Activated CD4-positive, alpha-beta T cell treated with anti-CD3 and anti-CD28 coated beads for 36 hours (primary cell): ENCODE measurements at regions not wholly inside any gene's neighbourhood (a gene's known extent, or its start where the extent isn't known, plus 50 kb on each side); places are given as distances from the start of the nearest gene placed in this dataset.
"Not testable (repeated sequence)": the region's sequence is repeated elsewhere in the genome, so short reads cannot be mapped to it uniquely, and the experiment has no call there.

Source experiments
- ATAC-seq: fragments of 200-7000 bp; cut with Tn5 transposase; one replicate; pipeline ENCODE4 v1.10.0; 2021; ENCODE audit warnings: mild to moderate bottlenecking, moderate library complexity
- CTCF ChIA-PET: fragments of 350-600 bp; sonication (Branson Sonifier 250); formaldehyde crosslinking; loops from one replicate; lab custom pipeline; 2021; ENCODE audit warnings: antibody characterized with exemption; lab: Charles Lee
- POLR2A ChIA-PET: fragments of 350-600 bp; sonication (Branson Sonifier 250); formaldehyde crosslinking; loops from one replicate; lab custom pipeline; 2021; ENCODE audit warnings: antibody characterized with exemption, inconsistent platforms; lab: Charles Lee
- DNase-seq: peaks from one replicate; pipeline ENCODE4 v3.0.0-alpha.2; 2020
- H3K27ac Mint-ChIP-seq: one replicate; pipeline ENCODE4 v1.8.0; 2021; ENCODE audit warnings: mixed read lengths
- H3K27me3 Mint-ChIP-seq: one replicate; pipeline ENCODE4 v1.8.0; 2021; ENCODE audit warnings: mixed read lengths
- H3K36me3 Mint-ChIP-seq: one replicate; pipeline ENCODE4 v1.8.0; 2021; ENCODE audit warnings: low read depth, mixed read lengths
- H3K4me1 Mint-ChIP-seq: one replicate; pipeline ENCODE4 v1.8.0; 2021; ENCODE audit warnings: mixed read lengths
- H3K4me3 Mint-ChIP-seq: one replicate; pipeline ENCODE4 v1.8.0; 2021; ENCODE audit warnings: mild to moderate bottlenecking, moderate library complexity, mixed read lengths
- H3K9me3 Mint-ChIP-seq: one replicate; pipeline ENCODE4 v1.8.0; 2021; ENCODE audit warnings: low read depth, mixed read lengths
- intact Hi-C, 2 experiments: fragments of 100-400 bp; cut with DNase I in 1 of 2; cut with micrococcal nuclease in 1 of 2; formaldehyde crosslinking; loops; one replicate each; pipeline versions ENCODE4 v1.14.2 to v1.15.1; 2022 to 2024; cut with DNase I, micrococcal nuclease

DNA sequence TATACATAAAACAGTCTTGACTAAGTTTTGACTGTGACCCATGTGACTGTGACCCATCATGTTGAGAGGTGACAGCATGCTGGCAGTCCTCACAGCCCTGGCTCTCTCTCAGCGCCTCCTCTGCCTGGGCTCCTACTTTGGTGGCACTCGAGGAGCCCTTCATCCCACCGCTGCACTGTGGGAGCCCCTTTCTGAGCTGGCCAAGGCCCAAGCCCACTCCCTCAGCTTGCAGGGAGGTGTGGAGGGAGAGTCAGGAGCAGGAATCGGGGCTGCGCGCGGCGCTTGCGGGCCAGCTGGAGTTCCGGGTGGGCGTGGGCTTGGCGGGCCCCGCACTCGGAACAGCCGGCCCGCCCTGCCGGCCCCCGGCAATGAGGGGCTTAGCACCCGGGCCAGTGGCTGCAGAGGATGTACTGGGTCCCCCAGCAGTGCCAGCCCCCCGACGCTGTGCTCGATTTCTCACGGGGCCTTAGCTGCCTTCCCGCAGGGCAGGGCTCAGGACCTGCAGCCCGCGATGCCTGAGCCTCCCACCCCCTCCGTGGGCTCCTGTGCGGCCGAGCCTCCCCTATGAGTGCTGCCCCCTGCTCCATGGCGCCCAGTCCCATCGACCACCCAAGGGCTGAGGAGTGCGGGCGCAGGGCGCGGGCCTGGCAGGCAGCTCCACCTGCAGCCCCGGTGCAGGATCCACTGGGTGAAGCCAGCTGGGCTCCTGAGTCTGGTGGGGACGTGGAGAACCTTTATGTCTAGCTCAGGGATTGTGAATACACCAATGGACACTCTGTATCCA lies 955.9 kb upstream of the FAT3 start:
- H3K4me1 Mint-ChIP-seq, H3K27me3 Mint-ChIP-seq, ATAC-seq, H3K9me3 Mint-ChIP-seq, H3K36me3 Mint-ChIP-seq, DNase-seq, intact Hi-C loops, CTCF ChIA-PET, POLR2A ChIA-PET, H3K27ac Mint-ChIP-seq, H3K4me3 Mint-ChIP-seq: not testable (repeated sequence)

DNA sequence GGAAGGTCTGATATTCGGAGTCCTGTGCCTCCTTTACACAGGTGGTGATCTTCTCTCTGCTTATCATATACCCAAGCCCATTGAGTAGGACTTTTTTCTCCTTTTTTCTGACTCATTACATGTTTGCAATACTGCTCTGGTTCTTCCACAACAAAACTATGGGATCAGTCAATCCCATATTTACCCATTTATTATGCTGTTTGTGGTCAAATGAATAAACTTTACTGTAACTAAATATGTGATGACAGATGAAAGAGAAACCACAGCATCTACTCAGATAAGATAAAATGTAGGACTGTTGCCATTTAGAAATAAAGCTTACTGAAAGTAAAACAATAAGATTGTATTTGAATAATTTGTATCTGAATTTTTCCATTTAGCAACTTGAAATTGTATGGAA lies 958.7 kb upstream of the FAT3 start:
- CTCF ChIA-PET, result no interaction called here
- H3K4me3 Mint-ChIP-seq, result no peak overlapping the region
- intact Hi-C loops, result no loop called here

DNA sequence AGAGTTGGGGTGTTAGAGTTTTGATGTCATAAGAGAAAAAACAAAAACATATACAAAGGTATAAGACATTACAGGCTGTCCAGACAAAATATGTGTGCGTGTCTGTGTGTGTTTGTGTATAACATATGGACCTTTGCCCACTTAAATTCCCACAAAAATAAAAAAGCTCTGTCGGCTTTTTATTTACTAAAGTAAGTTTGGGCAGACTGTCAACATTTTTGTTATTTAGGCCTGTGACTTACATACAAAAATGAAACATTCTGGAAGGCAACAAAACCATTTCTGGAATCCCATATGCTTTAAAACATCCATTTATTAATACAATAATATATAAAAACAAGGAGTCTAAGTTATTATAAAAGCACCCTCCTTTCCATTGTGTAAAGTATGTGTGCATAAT lies 960.1 kb upstream of the FAT3 start:
- H3K36me3 Mint-ChIP-seq, result no peaks in the 10 kb centered on the region
- no peaks in the 10 kb centered on the region for H3K4me1 Mint-ChIP-seq
- ChIA-PET CTCF (no interaction called here), POLR2A (no interaction called here)
- no peaks in the 10 kb centered on the region for H3K27me3 Mint-ChIP-seq
- intact Hi-C loops, result no loop called here
- H3K27ac Mint-ChIP-seq, result no peak overlapping the region
- no peak overlapping the region for H3K4me3 Mint-ChIP-seq
- ATAC-seq, result no peak
- no peaks in the 10 kb centered on the region for H3K9me3 Mint-ChIP-seq
- no peak for DNase-seq

More for the DNA sequence above, 958.7 kb upstream of the FAT3 start:
- POLR2A ChIA-PET, result no interaction called here
- H3K36me3 Mint-ChIP-seq, result no peaks in the 10 kb centered on the region
- DNase-seq (no peak), ATAC-seq (no peak)
- no peaks in the 10 kb centered on the region for H3K27me3 Mint-ChIP-seq
- H3K4me1 Mint-ChIP-seq, result no peaks in the 10 kb centered on the region
- no peak overlapping the region for H3K27ac Mint-ChIP-seq
- H3K9me3 Mint-ChIP-seq, result no peaks in the 10 kb centered on the region

DNA sequence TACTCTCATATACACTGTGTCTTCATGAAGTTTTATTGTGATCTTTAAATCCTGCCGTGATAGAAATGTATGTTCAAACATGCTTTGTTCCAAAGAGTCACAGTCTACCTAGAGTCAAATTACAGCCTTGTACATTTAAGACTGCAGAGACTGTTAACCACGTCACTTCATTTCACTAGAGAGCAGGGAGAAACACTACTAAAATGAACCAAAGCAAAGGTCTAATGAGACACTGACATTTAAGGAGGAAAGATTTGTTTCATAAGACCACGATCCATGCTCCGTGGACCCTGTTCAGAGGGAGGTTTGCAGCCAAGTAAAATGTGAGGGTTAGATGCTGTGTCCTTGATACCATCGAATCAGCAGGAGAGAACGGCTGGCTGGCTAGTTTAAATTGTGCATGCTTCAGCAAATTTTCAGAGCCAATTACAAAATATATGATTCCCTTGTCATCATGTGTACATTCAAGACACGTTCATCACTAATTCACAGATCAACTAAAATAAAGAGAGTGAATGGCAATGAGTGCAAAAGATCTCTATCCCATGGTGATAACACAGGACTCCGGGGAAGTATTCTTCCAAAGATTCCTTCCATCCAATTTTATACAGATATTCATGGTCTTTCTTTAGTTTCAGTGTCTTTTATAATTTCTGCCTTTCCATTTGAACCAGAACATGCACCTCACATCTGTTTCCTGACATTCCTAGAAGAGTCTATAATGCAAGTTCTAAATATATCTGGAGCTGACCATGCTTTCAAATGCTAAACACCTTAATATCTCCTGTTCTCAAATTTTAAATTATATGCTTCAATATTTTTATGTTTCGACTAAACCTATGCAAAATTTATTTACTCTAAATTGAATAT lies 960.9 kb upstream of the FAT3 start:
- POLR2A ChIA-PET, result no interaction called here
- Mint-ChIP-seq H3K4me3 (no peak overlapping the region), H3K9me3 (no peaks in the 10 kb centered on the region), H3K27ac (no peak overlapping the region), H3K27me3 (no peaks in the 10 kb centered on the region), H3K4me1 (no peaks in the 10 kb centered on the region), H3K36me3 (no peaks in the 10 kb centered on the region)
- CTCF ChIA-PET, result no interaction called here
- ATAC-seq (no peak), DNase-seq (no peak)
- intact Hi-C loops, result no loop called here

DNA sequence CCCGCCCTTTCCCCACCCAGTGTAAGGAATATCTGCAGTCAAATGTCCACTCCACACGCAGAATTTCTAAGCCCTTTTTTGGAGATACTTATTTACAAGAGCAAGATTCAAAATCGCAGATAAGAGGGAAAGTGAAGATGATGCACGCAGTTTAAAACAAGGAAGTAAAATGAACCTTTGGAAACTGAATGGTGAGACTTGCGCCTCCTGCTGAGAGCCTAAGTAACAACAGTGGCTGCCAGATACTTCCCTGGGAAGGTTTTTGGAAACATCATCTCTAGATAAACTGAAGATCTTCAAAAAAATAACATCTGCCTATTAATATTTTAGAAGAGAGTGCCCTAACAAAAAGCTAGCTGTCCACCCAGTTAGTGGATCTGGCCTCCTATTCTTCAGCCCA lies 963.1 kb upstream of the FAT3 start:
- H3K36me3 Mint-ChIP-seq, result no peaks in the 10 kb centered on the region
- H3K4me3 Mint-ChIP-seq, result no peak overlapping the region
- ATAC-seq (no peak), DNase-seq (no peak)
- H3K9me3 Mint-ChIP-seq, result peaks cover under 1% of the 10 kb centered on the region
- no peaks in the 10 kb centered on the region for H3K4me1 Mint-ChIP-seq
- H3K27me3 Mint-ChIP-seq, result no peaks in the 10 kb centered on the region
- intact Hi-C loops, result no loop called here
- POLR2A ChIA-PET, result no interaction called here
- H3K27ac Mint-ChIP-seq, result no peak overlapping the region
- CTCF ChIA-PET, result no interaction called here

DNA sequence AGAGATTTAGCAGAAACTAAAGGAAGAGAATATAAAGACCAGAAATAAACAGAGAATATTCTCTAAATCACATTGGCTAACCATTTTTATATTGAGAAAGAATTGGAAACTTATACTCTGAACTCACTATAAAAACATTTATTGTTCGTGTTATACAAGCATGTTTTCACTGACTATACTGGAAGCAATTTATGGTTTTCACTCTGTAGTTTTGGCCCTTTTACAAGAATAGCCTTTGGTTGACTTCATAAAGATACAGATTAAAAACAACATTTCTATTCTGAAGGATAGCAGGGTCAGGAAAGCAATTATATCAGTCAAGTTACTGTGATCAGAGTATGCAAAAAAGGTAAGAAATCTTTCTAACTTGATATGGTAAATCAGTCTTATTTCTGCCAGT lies 965.7 kb upstream of the FAT3 start:
- ChIA-PET POLR2A (no interaction called here), CTCF (no interaction called here)
- intact Hi-C loops, result no loop called here
- H3K27ac Mint-ChIP-seq, result no peak overlapping the region
- no peaks in the 10 kb centered on the region for H3K27me3 Mint-ChIP-seq
- DNase-seq (no peak), ATAC-seq (no peak)
- no peak overlapping the region for H3K4me3 Mint-ChIP-seq
- H3K4me1 Mint-ChIP-seq, result no peaks in the 10 kb centered on the region
- H3K36me3 Mint-ChIP-seq, result no peaks in the 10 kb centered on the region
- peaks cover 3% of the 10 kb centered on the region for H3K9me3 Mint-ChIP-seq

DNA sequence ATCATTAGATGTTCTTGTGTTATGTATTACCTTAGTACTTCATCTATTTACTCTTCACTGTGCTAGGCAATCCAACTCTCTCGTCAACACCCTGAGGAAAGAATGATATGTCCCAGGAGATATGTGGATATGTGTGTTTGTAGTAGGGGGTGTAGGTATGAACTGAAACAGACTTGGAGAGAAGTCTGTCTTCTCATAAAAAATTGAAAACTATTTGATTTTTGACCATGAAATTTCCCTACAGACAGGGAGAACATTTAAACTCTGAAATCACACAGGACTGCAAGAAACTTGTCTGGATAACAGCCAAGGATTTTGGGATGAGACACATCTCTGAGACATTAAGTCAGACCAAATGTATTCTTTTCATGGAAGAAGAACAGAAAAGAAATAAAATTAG lies 967.0 kb upstream of the FAT3 start:
- CTCF ChIA-PET, result no interaction called here
- H3K36me3 Mint-ChIP-seq, result no peaks in the 10 kb centered on the region
- no peak for DNase-seq
- POLR2A ChIA-PET, result no interaction called here
- H3K27me3 Mint-ChIP-seq, result no peaks in the 10 kb centered on the region
- no peak for ATAC-seq
- H3K27ac Mint-ChIP-seq, result no peak overlapping the region
- H3K4me1 Mint-ChIP-seq, result no peaks in the 10 kb centered on the region
- H3K4me3 Mint-ChIP-seq, result no peak overlapping the region
- intact Hi-C loops, result no loop called here
- peaks cover 6% of the 10 kb centered on the region for H3K9me3 Mint-ChIP-seq

DNA sequence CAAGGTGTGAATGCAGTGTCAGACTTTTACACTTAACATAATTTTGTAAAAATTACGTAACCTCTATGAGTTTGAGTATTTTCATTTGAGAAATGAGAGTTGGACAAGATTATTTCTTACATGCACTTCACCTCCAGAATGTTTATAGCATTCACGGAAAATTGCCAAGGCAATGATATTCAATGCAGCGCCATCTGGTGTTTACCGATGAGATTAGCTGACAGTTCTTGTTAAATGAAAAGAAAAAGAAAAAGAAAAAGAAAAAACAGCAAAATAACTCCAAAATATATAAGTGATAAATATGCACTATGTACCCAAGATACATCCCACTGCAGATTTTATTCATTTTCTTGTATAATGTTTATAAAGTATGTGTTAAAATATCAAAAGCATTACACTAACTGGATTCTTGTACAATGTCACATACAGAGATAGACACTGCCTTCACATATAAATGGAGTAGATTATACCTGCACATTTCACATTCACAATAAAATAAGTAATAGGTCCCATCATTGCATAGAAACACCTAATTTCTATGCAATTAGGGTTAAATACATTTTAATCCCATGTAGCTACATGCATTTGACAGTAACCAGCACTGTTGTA lies 976.3 kb upstream of the FAT3 start:
- Mint-ChIP-seq H3K27me3 (no peaks in the 10 kb centered on the region), H3K4me1 (no peaks in the 10 kb centered on the region), H3K9me3 (no peaks in the 10 kb centered on the region), H3K27ac (no peak overlapping the region), H3K4me3 (no peak overlapping the region), H3K36me3 (no peaks in the 10 kb centered on the region)
- intact Hi-C loops, result loop anchor here (1.0 to 10.0 kb wide), 4 partner anchors 772 to 1004 kb away; no protein-coding TSS in a partner anchor
- ATAC-seq (no peak), DNase-seq (peak; percentile 39)
- ChIA-PET CTCF (no interaction called here), POLR2A (no interaction called here)

DNA sequence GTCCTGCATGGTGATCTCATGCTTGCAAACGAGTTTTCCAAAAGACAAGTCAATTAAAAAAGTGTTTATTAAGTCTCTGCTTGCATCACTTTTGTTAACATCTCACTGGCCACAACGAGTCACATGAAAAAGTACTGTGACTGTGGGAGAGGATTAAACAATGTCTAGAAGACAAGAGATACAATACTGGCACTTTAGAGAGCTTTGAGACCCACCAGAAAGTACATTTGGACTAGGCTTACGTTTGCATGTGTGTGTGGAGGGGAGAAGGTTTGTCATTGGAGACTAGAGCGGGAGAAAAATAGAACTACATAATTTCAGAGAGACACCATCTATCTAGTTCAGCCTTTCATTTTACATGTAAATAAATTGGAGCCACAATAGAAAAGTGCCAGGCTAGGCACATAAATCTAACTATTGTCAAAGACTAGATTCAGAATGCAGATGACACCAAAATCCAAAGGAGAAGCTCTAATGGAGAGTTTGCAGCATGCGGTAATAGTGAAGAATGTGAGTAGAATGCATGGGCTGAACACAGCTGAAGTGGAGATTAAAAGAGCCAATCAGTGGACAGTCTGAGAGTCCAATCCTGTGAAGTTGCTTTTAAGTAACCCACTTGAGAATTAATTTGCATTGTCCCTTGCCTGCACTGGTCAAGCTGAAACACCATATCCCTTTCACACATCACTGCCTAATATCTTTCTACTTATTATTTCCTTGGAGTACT lies 977.4 kb upstream of the FAT3 start:
- CTCF ChIA-PET, result no interaction called here
- POLR2A ChIA-PET, result no interaction called here
- intact Hi-C loops, result loop anchor here in 1 of 2 experiments (10.0 kb wide), 1 partner anchor 1002 kb away; no protein-coding TSS in a partner anchor

DNA sequence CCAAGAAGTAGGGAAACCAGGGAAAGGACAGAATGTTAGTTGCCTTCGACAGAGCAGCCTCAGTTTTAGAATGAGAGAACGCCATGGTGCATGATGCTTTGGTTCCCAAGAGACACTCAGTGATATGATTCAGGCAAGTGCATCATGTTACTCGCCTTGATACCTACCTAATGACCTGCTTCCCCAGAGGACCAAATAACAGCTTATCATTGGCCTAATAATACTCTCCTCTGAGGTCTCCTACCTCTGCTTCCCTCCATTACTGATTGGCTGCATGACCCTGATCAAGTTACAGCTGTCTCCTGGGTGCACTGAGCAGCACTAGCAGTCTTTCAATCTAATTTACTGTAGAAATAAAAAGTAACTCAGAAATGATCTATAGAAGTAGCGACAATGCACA lies 979.7 kb upstream of the FAT3 start:
- no peak for DNase-seq
- intact Hi-C loops, result loop anchor here in 1 of 2 experiments (10.0 kb wide), 1 partner anchor 1000 kb away; no protein-coding TSS in a partner anchor

More for the DNA sequence above, 977.4 kb upstream of the FAT3 start:
- Mint-ChIP-seq H3K9me3 (no peaks in the 10 kb centered on the region), H3K4me1 (no peaks in the 10 kb centered on the region), H3K36me3 (no peaks in the 10 kb centered on the region), H3K27me3 (no peaks in the 10 kb centered on the region), H3K27ac (no peak overlapping the region), H3K4me3 (no peak overlapping the region)
- ATAC-seq (no peak), DNase-seq (no peak)

DNA sequence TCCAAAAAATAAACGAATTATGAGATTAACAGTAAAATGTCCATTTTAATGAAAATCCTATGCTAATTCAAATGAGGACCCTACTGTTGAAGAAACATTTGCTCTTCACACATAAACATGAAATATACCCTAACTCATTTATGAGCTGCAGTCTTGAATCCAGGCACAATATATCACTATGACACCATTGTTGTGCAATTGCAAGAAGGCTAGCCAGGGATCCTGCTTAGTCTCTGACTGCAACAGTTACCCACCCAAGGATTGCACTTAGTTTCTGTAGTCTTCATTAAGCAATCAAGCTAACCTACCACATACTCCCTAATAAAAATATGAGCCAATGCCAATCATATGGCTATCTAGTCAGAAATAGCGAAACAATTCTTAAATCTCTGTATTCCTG lies 981.0 kb upstream of the FAT3 start:
- Mint-ChIP-seq H3K4me3 (no peak overlapping the region), H3K36me3 (no peaks in the 10 kb centered on the region), H3K27me3 (no peaks in the 10 kb centered on the region), H3K9me3 (peaks cover 3% of the 10 kb centered on the region), H3K4me1 (no peaks in the 10 kb centered on the region), H3K27ac (no peak overlapping the region)
- no peak for DNase-seq
- ChIA-PET CTCF (no interaction called here), POLR2A (no interaction called here)
- intact Hi-C loops, result loop anchor here in 1 of 2 experiments (10.0 kb wide), 1 partner anchor 999 kb away; no protein-coding TSS in a partner anchor
- no peak for ATAC-seq

More for the DNA sequence above, 979.7 kb upstream of the FAT3 start:
- no peak overlapping the region for H3K4me3 Mint-ChIP-seq
- ATAC-seq, result no peak
- H3K4me1 Mint-ChIP-seq, result no peaks in the 10 kb centered on the region
- H3K36me3 Mint-ChIP-seq, result no peaks in the 10 kb centered on the region
- H3K9me3 Mint-ChIP-seq, result peaks cover 3% of the 10 kb centered on the region
- CTCF ChIA-PET, result no interaction called here
- H3K27me3 Mint-ChIP-seq, result no peaks in the 10 kb centered on the region
- POLR2A ChIA-PET, result no interaction called here
- H3K27ac Mint-ChIP-seq, result no peak overlapping the region
